ENCODE measurements at regions not wholly inside any gene's neighbourhood (a gene's known extent, or its start where the extent isn't known, plus 50 kb on each side); places are given as distances from the start of the nearest gene placed in this dataset.

GRCh38 chr20:63064310-63064709 is 57.5 kb upstream of the BHLHE23 start:
- TF ChIP-seq POLR2AphosphoS5 (IDR thresholded peaks at IDR 0.05) (no peak), CTCF (IDR thresholded peaks at IDR 0.05) (no peak)
